Neural cell (in vitro differentiated cells): ENCODE measurements at regions not wholly inside any gene's neighbourhood (a gene's known extent, or its start where the extent isn't known, plus 50 kb on each side); places are given as distances from the start of the nearest gene placed in this dataset.

Experiments
- H2AFZ ChIP-seq: fragments of 200-600, 300-800 bp; sonication (generic), shearing (Covaris generic); 2 replicates; pipeline ENCODE4 v1.6.0; 2014; ENCODE audit warnings: low read depth, mild to moderate bottlenecking, antibody characterized with exemption, low read length, moderate library complexity
- H3F3A ChIP-seq: fragments of 200-600 bp; shearing (Covaris generic); 2 replicates; pipeline ENCODE4 v1.6.1; 2016; ENCODE audit warnings: mild to moderate bottlenecking, moderate library complexity, mixed read lengths, antibody characterized with exemption, low read length; ENCODE audit not compliant: insufficient read depth, poor library complexity, severe bottlenecking
- H3K27ac ChIP-seq: fragments of 200-600, 300-800 bp; sonication (generic), shearing (Covaris generic); 2 replicates; pipeline ENCODE4 v1.5.1; 2014; ENCODE audit warnings: mild to moderate bottlenecking, low read length, moderate library complexity
- H3K27me3 ChIP-seq: fragments of 300-800, 200-600 bp; sonication (generic), shearing (Covaris generic); 2 replicates; pipeline ENCODE4 v1.6.0; 2014; ENCODE audit warnings: mild to moderate bottlenecking, low read depth, low read length, moderate library complexity; ENCODE audit not compliant: insufficient read depth
- H3K36me3 ChIP-seq: fragments of 300-800, 200-600 bp; sonication (generic), shearing (Covaris generic); 2 replicates; pipeline ENCODE4 v1.5.1; 2014; ENCODE audit warnings: mild to moderate bottlenecking, antibody characterized with exemption, low read length, moderate library complexity; ENCODE audit not compliant: insufficient read depth
- H3K4me2 ChIP-seq: fragments of 300-800, 200-600 bp; sonication (generic), shearing (Covaris generic); 2 replicates; pipeline ENCODE4 v1.6.0; 2014; ENCODE audit warnings: mild to moderate bottlenecking, low read length
- H3K4me3 ChIP-seq: fragments of 300-800, 200-600 bp; sonication (generic), shearing (Covaris generic); 2 replicates; pipeline ENCODE4 v1.5.1; 2014; ENCODE audit warnings: mild to moderate bottlenecking, low read length, moderate library complexity
- H3K79me2 ChIP-seq: fragments of 200-600 bp; shearing (Covaris generic); replicated peaks from 2 replicates; pipeline ENCODE4 v1.6.0; 2014; ENCODE audit warnings: mild to moderate bottlenecking, low read length, moderate library complexity; ENCODE audit not compliant: insufficient read depth
- H3K9ac ChIP-seq: fragments of 300-800, 200-600 bp; sonication (generic), shearing (Covaris generic); 2 replicates; pipeline ENCODE4 v1.6.1; 2016; ENCODE audit warnings: mild to moderate bottlenecking, low read length, mixed read lengths
- H3K9me2 ChIP-seq: fragments of 200-600 bp; shearing (Covaris generic); 2 replicates; pipeline ENCODE4 v1.6.1; 2016; ENCODE audit warnings: mild to moderate bottlenecking, low read length, mixed read lengths; ENCODE audit not compliant: insufficient read depth
- H3K9me3 ChIP-seq: fragments of 200-600, 300-800 bp; sonication (generic), shearing (Covaris generic); 2 replicates; pipeline ENCODE4 v1.6.1; 2016; ENCODE audit warnings: mild to moderate bottlenecking, mixed run types, low read length, moderate library complexity, mixed read lengths
- H4K20me1 ChIP-seq: fragments of 200-600 bp; shearing (Covaris generic); 2 replicates; pipeline ENCODE4 v1.6.1; 2016; ENCODE audit warnings: mild to moderate bottlenecking, mixed run types; ENCODE audit not compliant: insufficient read depth
- EP300 ChIP-seq: fragments of 450-650 bp; conservative IDR thresholded peaks from 2 replicates; pipeline ENCODE4 v1.6.1; 2014; ENCODE audit warnings: antibody characterized with exemption, mild to moderate bottlenecking, moderate library complexity; ENCODE audit not compliant: poor library complexity, severe bottlenecking
- EZH2 ChIP-seq: fragments of 200-600, 300-800 bp; shearing (Covaris generic), sonication (generic); IDR thresholded peaks from 2 replicates; pipeline ENCODE4 v1.6.1; 2014; ENCODE audit warnings: antibody characterized with exemption, low read length, borderline replicate concordance, mild to moderate bottlenecking; ENCODE audit not compliant: insufficient read depth, poor library complexity, severe bottlenecking
- MXI1 ChIP-seq: fragments of 450-650 bp; conservative IDR thresholded peaks from 2 replicates; pipeline ENCODE4 v1.6.1; 2014; ENCODE audit warnings: antibody characterized with exemption, mild to moderate bottlenecking; ENCODE audit not compliant: poor library complexity, severe bottlenecking
- POLR2AphosphoS5 ChIP-seq: IDR thresholded peaks from 2 replicates; pipeline ENCODE4 v1.6.1; 2012
- RAD21 ChIP-seq: fragments of 450-650 bp; conservative IDR thresholded peaks from 2 replicates; pipeline ENCODE4 v1.6.1; 2014; ENCODE audit warnings: antibody characterized with exemption, mild to moderate bottlenecking, moderate library complexity
- SMC3 ChIP-seq: fragments of 450-650 bp; conservative IDR thresholded peaks from 2 replicates; pipeline ENCODE4 v1.6.1; 2014; ENCODE audit warnings: antibody characterized with exemption, mild to moderate bottlenecking, moderate library complexity; ENCODE audit not compliant: poor library complexity
- TAF1 ChIP-seq: IDR thresholded peaks from 2 replicates; pipeline ENCODE4 v1.6.1; 2012; ENCODE audit warnings: low read depth
- TF ChIP-seq, protein P1 (sequence below): fragments of 450-650 bp; IDR thresholded peaks from 2 replicates; pipeline ENCODE4 v1.5.1; 2014; ENCODE audit warnings: antibody characterized with exemption, mild to moderate bottlenecking, moderate library complexity; ENCODE audit not compliant: poor library complexity, severe bottlenecking
- TF ChIP-seq, protein P2 (sequence below): IDR thresholded peaks from 2 replicates; pipeline ENCODE4 v1.6.1; 2012; ENCODE audit warnings: borderline replicate concordance

DNA sequence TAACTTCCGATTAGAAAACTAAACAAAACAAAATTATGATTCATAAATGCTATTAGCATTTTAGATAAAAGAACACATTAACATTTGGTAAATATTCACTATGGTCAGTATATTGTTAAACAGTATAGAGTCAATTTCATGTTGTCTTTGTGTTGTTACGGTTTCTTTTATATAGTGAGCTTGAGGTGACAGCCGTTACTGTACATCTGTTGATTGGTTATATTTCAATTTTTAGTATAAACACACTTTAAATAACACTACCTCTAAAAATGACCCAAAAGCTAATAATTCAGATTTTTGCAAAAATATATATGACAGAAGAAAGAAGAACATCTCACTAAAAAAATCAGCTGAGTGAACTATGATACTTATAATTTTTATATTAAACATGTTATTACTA lies 249.0 kb upstream of the LUZP2 start:
- Histone ChIP-seq H3K4me2 (no peak overlapping the region), H3K36me3 (no peaks in the 10 kb centered on the region), H3K79me2 (no peaks in the 10 kb centered on the region), H3K9ac (no peak overlapping the region), H3K27me3 (no peaks in the 10 kb centered on the region), H4K20me1 (no peaks in the 10 kb centered on the region), H3F3A (no peaks in the 10 kb centered on the region), H3K9me2 (no peaks in the 10 kb centered on the region), H2AFZ (no peak overlapping the region), H3K27ac (no peak overlapping the region), H3K9me3 (no peaks in the 10 kb centered on the region), H3K4me3 (no peak overlapping the region)
- TF ChIP-seq TAF1 (no peak), MXI1 (no peak)

DNA sequence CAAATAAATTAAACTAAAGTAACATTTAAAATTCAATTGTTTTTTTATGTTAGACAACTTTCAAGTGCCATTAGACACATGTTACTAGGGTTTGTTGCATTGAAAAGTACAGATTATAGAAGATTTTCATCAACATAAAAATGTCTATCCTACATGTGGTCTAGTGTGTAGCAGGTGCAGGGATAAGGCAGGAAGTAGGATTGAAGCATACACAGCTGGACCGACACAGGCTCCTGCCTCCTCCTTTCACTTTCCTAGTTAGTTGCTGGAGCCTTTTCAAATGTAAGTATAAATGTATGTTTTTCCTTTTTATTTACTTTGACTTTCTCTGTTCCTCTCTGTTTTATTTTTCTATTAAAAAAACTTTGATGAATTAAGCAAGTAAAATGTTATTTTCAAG lies 246.9 kb upstream of the LUZP2 start:
- H3F3A ChIP-seq, result no peaks in the 10 kb centered on the region
- no peak overlapping the region for H3K27ac ChIP-seq
- no peaks in the 10 kb centered on the region for H3K9me2 ChIP-seq
- no peaks in the 10 kb centered on the region for H3K27me3 ChIP-seq
- H3K79me2 ChIP-seq, result no peaks in the 10 kb centered on the region
- H3K4me3 ChIP-seq, result no peak overlapping the region
- H3K9me3 ChIP-seq, result no peaks in the 10 kb centered on the region
- no peak for TF ChIP-seq EP300
- TF ChIP-seq, protein P1, sequence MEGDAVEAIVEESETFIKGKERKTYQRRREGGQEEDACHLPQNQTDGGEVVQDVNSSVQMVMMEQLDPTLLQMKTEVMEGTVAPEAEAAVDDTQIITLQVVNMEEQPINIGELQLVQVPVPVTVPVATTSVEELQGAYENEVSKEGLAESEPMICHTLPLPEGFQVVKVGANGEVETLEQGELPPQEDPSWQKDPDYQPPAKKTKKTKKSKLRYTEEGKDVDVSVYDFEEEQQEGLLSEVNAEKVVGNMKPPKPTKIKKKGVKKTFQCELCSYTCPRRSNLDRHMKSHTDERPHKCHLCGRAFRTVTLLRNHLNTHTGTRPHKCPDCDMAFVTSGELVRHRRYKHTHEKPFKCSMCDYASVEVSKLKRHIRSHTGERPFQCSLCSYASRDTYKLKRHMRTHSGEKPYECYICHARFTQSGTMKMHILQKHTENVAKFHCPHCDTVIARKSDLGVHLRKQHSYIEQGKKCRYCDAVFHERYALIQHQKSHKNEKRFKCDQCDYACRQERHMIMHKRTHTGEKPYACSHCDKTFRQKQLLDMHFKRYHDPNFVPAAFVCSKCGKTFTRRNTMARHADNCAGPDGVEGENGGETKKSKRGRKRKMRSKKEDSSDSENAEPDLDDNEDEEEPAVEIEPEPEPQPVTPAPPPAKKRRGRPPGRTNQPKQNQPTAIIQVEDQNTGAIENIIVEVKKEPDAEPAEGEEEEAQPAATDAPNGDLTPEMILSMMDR, result no peak
- no peak for TF ChIP-seq EZH2
- TF ChIP-seq, protein P2, sequence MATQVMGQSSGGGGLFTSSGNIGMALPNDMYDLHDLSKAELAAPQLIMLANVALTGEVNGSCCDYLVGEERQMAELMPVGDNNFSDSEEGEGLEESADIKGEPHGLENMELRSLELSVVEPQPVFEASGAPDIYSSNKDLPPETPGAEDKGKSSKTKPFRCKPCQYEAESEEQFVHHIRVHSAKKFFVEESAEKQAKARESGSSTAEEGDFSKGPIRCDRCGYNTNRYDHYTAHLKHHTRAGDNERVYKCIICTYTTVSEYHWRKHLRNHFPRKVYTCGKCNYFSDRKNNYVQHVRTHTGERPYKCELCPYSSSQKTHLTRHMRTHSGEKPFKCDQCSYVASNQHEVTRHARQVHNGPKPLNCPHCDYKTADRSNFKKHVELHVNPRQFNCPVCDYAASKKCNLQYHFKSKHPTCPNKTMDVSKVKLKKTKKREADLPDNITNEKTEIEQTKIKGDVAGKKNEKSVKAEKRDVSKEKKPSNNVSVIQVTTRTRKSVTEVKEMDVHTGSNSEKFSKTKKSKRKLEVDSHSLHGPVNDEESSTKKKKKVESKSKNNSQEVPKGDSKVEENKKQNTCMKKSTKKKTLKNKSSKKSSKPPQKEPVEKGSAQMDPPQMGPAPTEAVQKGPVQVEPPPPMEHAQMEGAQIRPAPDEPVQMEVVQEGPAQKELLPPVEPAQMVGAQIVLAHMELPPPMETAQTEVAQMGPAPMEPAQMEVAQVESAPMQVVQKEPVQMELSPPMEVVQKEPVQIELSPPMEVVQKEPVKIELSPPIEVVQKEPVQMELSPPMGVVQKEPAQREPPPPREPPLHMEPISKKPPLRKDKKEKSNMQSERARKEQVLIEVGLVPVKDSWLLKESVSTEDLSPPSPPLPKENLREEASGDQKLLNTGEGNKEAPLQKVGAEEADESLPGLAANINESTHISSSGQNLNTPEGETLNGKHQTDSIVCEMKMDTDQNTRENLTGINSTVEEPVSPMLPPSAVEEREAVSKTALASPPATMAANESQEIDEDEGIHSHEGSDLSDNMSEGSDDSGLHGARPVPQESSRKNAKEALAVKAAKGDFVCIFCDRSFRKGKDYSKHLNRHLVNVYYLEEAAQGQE, result no peak
- no peak for TF ChIP-seq MXI1
- no peak for TF ChIP-seq SMC3
- no peak for TF ChIP-seq RAD21
- TF ChIP-seq POLR2AphosphoS5, result no peak
- no peak for TF ChIP-seq TAF1
- no peaks in the 10 kb centered on the region for H4K20me1 ChIP-seq
- H3K36me3 ChIP-seq, result no peaks in the 10 kb centered on the region
- H2AFZ ChIP-seq, result no peak overlapping the region
- H3K4me2 ChIP-seq, result no peak overlapping the region
- H3K9ac ChIP-seq, result no peak overlapping the region

DNA sequence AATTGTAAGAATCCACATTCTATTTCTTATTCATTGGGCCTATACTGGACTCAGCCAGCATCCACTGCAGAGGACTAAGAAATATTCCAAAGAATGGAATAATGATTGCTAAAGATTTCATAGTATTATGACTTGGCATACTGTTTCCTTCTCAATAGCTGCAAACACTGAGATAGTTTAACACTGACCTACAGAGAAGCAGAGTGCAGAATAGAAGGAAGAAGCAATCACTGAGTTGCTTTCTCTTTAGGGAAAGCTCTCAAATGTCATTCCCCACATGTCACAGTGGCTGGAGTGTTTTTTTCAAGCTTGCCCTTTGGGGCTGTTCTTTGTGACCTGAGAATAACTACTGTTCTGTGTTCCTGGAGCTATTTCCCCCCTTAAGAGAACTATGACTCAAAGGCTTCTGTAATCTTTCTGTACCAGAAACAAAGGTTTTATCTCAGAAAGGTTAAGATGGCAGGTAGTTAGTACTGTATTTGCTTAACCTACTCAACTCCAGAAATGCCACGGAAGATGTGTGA lies 243.6 kb upstream of the LUZP2 start:
- Histone ChIP-seq H3K9me3 (no peaks in the 10 kb centered on the region), H3K79me2 (no peaks in the 10 kb centered on the region), H4K20me1 (no peaks in the 10 kb centered on the region), H3K36me3 (no peaks in the 10 kb centered on the region), H3K27ac (no peak overlapping the region), H3K4me2 (no peak overlapping the region), H3K4me3 (no peak overlapping the region), H3K9ac (no peak overlapping the region), H3F3A (no peaks in the 10 kb centered on the region), H3K27me3 (no peaks in the 10 kb centered on the region), H2AFZ (no peak overlapping the region), H3K9me2 (no peaks in the 10 kb centered on the region)
- no peak for TF ChIP-seq MXI1
- TF ChIP-seq TAF1, result no peak
- TF ChIP-seq EP300, result no peak
- TF ChIP-seq RAD21, result no peak
